IPS DF 4.7 (cell line): ENCODE measurements at regions not wholly inside any gene's neighbourhood (a gene's known extent, or its start where the extent isn't known, plus 50 kb on each side); places are given as distances from the start of the nearest gene placed in this dataset.
"Not testable (repeated sequence)": the region's sequence is repeated elsewhere in the genome, so short reads cannot be mapped to it uniquely, and the experiment has no call there.

ENCODE experiments used
- DNase-seq: peaks from one replicate; pipeline ENCODE4 v3.0.0-alpha.2; 2013; ENCODE audit warnings: low spot score; ENCODE audit errors: extremely low read depth

GRCh38 chr7:130845581-130846085, 111.6 kb upstream of the KLF14 start:
- DNase-seq: no peak

GRCh38 chr7:130849604-130850003, 115.6 kb upstream of the KLF14 start:
- no peak for DNase-seq

DNA sequence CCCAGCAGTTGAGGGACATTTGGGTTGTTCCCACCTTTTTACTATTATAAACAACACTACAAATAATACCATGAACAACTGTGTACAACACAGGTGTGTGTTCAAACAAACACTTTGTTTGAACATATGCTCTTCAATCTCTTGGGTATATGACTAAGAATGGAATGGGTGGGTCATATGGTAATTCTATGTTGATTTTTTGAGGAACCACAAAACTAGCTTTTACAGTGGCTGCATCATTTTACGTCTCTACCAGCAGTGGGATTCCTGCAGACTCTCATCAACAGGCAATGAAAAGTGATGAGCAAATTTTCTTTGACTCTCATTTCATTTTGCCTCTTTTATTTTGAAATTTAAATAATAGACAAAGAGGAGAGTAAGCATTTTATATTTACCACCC, 116.9 kb upstream of the KLF14 start:
- DNase-seq: no peak

DNA sequence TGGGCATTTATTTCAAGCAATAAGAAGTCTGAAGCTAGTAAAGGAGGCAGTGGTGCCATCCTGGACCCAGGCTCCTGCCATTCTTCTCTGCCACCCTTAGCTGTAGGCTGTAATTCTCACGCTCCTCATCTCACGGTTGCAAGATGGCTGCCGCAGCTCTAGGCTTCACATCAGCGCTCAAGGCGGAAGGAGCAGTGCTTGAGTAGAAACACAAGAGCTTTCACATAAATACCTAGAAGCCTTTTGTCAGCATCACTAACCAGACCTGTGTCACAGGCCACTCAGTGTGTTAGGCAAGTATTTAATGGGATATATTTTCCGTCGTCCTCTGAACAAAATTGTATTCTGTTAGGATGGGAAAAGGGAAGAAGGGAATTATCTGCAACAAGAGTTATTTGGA, 118.9 kb upstream of the KLF14 start:
- no peak for DNase-seq

GRCh38 chr7:130853503-130854279, 119.7 kb upstream of the KLF14 start:
- DNase-seq: no peak

GRCh38 chr7:130854481-130854880, 120.5 kb upstream of the KLF14 start:
- no peak for DNase-seq

DNA sequence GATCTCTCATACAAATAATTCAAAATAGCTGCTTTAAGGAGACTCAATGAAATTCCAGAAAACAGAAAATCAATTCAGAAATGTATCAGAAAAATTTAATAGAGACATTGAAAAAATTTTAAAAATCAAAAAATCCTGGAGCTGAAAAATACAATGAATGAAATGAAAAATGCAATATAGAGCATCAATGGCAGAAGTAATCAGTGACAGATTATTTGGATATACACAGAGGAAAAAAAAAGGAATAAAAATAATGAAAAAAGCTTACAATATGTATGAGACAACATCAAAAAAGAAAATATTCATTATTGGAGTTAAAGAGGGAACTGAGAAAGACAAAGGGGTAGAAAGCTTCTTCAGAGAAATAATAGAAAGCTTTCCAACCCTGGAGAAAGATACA, 122.9 kb upstream of the KLF14 start:
- no peak for DNase-seq

- DNase-seq: not testable (repeated sequence)
These were observed 126.8 kb upstream of the KLF14 start for GRCh38 chr7:130860832-130861231.

DNA sequence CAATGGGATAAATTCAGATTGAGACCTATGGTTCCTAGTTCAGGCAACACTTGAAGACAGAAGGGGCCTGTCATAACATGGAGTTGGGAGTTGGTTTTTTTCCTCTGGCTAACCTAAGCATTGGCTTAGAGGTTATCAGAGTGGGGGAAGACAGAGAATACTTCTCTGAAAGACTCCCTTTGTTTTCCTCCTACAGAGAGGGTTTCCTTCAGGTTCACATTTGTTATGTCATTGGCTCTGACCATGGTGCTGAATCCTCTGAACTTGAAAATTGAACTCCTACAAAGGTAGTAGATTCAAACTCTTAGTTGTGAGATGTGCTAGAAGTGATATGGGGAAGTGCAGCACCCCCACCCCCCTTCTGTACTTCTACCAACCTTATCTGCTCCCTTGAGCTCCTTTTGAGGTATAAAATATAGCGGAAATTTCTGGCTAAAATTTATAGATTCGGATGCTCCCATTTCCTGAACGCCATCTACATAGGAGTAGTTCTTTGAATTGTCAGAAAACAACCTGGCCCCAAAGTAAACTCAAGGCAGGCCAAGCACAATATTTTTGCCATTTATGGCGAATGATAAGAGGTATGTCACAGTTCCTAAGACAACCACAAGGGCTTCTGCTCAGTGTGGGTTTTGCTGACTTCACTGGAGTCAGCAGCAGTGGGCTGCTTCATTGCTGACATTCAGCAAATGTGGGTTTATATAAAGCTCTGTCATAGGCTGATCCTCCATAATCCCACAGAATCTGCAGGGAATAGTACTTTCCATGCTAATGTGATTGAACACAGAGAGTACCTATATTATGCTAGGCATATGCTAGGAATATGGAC, 131.6 kb upstream of the KLF14 start:
- peak; percentile 46 for DNase-seq

GRCh38 chr7:130867039-130867438, 133.0 kb upstream of the KLF14 start:
- no peak for DNase-seq

- DNase-seq: no peak
These were observed 133.7 kb upstream of the KLF14 start for GRCh38 chr7:130867581-130868136.

- no peak for DNase-seq
These were observed 134.1 kb upstream of the KLF14 start for GRCh38 chr7:130868139-130868538.

- DNase-seq: no peak
These were observed 135.9 kb upstream of the KLF14 start for GRCh38 chr7:130869918-130870317.

- no peak for DNase-seq
These were observed 138.3 kb upstream of the KLF14 start for GRCh38 chr7:130872341-130872740.

DNA sequence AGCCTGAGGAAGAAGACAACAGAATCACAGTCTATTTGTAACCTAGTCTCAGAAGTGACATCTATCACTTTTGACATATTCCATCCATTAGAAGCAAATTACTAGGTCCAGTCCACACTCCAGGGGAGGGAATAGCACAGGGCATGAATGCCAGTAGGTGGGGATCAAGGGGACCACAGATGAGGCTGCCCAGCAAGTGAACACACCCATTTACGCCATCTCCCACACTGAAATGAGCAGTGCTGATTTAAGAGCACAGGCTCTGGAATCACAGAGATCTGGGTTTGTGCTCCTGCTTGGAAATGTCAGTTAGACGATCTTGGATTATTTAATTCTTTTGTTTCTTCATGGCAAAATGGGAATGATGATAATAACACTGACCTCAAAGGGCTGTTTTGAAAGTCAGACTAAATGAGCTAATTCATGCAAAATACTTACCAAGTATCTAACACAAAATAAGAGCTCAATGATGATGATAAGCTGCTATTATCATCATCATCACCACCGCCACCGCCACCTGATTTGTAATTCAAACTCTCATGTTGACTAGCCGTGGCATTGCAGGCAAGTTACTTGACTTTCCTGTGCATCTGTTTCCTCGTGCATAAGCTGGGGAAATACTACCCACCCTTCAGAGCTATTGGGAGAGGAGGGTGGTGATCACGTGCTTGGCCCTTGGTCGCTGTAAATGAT, 138.9 kb upstream of the KLF14 start:
- DNase-seq: no peak

GRCh38 chr7:130874071-130874915, 140.3 kb upstream of the KLF14 start:
- no peak for DNase-seq

- no peak for DNase-seq
These were observed 141.3 kb upstream of the KLF14 start for GRCh38 chr7:130875265-130875741.

DNA sequence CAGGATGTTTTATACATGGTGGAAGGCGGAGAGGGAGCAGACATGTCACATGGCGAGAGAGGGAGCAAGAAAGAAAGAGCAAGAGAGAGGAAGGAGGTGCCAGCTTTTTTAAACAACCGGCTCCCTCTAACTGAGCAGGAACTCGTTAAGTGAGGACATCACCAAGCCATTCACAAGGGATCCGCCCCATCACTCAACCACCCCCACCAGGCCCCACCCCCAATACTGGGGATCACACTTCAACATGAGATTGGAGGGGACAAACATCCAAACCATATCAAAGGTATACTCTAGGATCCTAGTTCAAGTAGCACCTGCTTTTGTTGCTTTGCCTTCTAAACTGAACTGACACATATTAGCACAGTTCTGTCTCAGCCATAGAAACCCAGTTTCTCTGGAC, 141.9 kb upstream of the KLF14 start:
- no peak for DNase-seq

DNA sequence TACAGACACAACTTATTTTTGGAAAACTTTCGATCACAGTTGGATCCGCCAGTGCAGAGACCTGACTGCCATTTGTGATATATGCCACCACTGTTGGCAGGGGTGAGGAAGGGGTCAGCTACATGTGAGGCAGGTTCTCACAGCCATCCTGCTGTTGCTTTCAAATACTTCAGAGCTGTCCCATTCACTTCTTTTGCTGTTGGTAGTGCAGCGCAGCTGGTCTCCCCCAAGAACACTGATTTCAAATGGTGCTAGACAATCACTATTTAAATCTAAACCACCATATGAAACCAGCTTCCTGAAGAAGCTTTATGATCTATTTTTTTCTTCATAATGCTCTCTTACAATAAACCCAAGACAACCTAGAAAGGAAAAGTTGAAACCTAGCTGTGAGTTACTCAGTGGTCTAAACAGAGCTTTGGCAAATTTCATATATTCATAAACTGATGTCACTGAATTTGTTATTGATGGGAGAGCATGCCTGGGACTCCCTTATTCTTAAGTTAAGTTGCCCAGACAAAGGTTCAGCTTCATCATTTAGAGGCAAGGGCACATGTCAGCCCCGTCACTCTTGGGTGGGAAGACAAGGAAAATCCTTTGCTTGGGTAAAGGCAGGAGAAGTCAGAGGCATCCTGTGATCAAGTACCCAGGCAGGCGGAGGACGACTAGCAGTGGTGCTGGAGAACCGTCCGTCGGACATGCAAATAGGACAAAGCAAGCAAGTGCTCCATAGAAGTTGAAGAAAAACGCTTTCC, 143.4 kb upstream of the KLF14 start:
- no peak for DNase-seq

- no peak for DNase-seq
These were observed 143.9 kb upstream of the KLF14 start for GRCh38 chr7:130877991-130878305.
